Prostate gland (tissue), 2 donors: ENCODE measurements at regions not wholly inside any gene's neighbourhood (a gene's known extent, or its start where the extent isn't known, plus 50 kb on each side); places are given as distances from the start of the nearest gene placed in this dataset.

Source experiments
- CTCF ChIP-seq, 4 experiments: fragments of 200-600 bp in 2 of 4; fragments of 450-650 bp in 2 of 4; sonication (generic) in 2 of 4; IDR thresholded peaks; 1 replicate in 3 of 4; 2 replicates in 1 of 4; pipeline ENCODE4 v1.5.1; 2016 to 2019; ENCODE audit warnings: antibody characterized with exemption in 4 of 4, mild to moderate bottlenecking in 2 of 4, moderate library complexity in 2 of 4
- POLR2A ChIP-seq: fragments of 450-650 bp; IDR thresholded peaks from one replicate; pipeline ENCODE4 v1.6.1; 2016; ENCODE audit warnings: antibody characterized with exemption, mild to moderate bottlenecking

- no peak for TF ChIP-seq CTCF (IDR thresholded peaks at IDR 0.05)
- no peak for TF ChIP-seq POLR2A
Observed at GRCh38 chr5:34541067-34541466, 115.1 kb upstream of the RAI14 start.
